Osteocyte (in vitro differentiated cells): ENCODE measurements at regions not wholly inside any gene's neighbourhood (a gene's known extent, or its start where the extent isn't known, plus 50 kb on each side); places are given as distances from the start of the nearest gene placed in this dataset.
"Not testable (repeated sequence)": the region's sequence is repeated elsewhere in the genome, so short reads cannot be mapped to it uniquely, and the experiment has no call there.

Experiments used
- DNase-seq: peaks from one replicate; pipeline ENCODE4 v3.0.0; 2021; ENCODE audit warnings: mixed read lengths; ENCODE audit not compliant: unreplicated experiment; ENCODE audit errors: extremely low spot score
- H3K27ac Mint-ChIP-seq: one replicate; pipeline ENCODE4 v1.8.0; 2021; ENCODE audit warnings: mild to moderate bottlenecking, mixed read lengths; ENCODE audit not compliant: unreplicated experiment
- H3K27me3 Mint-ChIP-seq: one replicate; pipeline ENCODE4 v1.8.0; 2021; ENCODE audit warnings: mixed read lengths; ENCODE audit not compliant: unreplicated experiment
- H3K36me3 Mint-ChIP-seq: one replicate; pipeline ENCODE4 v1.8.0; 2021; ENCODE audit warnings: mixed read lengths; ENCODE audit not compliant: unreplicated experiment
- H3K4me1 Mint-ChIP-seq: one replicate; pipeline ENCODE4 v1.8.0; 2021; ENCODE audit warnings: mixed read lengths; ENCODE audit not compliant: unreplicated experiment
- H3K4me3 Mint-ChIP-seq: one replicate; pipeline ENCODE4 v1.8.0; 2021; ENCODE audit warnings: mild to moderate bottlenecking, moderate library complexity, mixed read lengths; ENCODE audit not compliant: unreplicated experiment
- H3K9me3 Mint-ChIP-seq: one replicate; pipeline ENCODE4 v1.8.0; 2021; ENCODE audit warnings: mixed read lengths; ENCODE audit not compliant: unreplicated experiment
- TF ChIP-seq, protein P1 (sequence below): fragments of 200-600 bp; sonication (generic); IDR thresholded peaks from 2 replicates; pipeline ENCODE4 v1.5.0; 2021; ENCODE audit warnings: antibody characterized with exemption, mild to moderate bottlenecking, moderate library complexity

DNA sequence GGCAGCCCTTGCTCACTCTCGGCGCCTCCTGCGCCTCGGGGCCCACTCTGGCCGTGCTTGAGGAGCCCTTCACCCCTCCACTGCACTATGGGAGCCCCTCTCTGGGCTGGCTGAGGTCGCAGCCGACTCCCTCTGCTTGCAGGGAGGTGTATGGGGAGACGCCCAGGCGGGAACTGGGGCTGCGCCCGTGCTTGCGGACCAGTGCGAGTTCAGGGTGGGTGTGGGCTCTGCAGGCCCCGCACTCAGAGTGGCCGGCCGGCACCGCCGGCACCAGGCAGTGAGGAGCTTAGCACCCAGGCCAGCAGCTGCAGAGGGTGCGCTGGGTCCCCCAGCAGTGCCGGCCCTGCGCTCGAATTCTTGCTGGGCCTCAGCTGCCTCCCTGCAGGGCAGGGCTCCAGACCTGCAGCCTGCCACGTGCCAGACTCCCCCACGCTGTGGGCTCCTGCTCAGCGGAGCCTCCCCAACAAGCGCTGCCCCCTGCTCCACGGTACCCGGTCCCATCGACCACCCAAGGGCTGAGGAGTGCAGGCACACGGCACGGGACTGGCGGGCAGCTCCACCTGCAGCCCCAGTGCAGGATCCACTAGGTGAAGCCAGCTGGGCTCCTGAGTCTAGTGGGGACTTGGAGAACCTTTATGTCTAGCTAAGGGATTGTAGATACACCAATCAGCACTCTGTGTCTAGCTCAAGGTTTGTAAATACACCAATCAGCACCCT, 54.0 kb upstream of the WWC2 start:
- peaks cover 11% of the 10 kb centered on the region for H3K27me3 Mint-ChIP-seq
- H3K4me1 Mint-ChIP-seq, H3K36me3 Mint-ChIP-seq, H3K4me3 Mint-ChIP-seq, H3K9me3 Mint-ChIP-seq, H3K27ac Mint-ChIP-seq: not testable (repeated sequence)
- DNase-seq, result peak; percentile 70

DNA sequence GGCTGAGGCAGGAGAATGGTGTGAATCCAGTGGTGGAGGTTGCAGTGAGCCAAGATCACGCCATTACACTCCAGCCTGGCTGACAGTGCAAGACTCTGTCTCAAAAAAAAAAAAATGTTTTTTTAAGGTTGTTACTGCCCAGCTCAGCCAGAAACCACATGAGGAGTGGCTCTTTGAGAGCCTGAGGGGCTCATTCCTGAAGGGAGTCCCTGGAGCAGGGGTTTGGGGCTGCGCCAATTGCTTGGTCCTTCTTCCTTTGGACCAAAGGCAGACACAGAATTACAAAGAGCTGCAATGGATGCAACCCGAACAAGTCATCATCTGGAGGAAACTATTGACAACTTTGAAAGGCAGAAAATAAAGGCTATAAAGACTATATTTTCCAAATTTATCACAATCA, 60.6 kb upstream of the WWC2 start:
- TF ChIP-seq, protein P1, sequence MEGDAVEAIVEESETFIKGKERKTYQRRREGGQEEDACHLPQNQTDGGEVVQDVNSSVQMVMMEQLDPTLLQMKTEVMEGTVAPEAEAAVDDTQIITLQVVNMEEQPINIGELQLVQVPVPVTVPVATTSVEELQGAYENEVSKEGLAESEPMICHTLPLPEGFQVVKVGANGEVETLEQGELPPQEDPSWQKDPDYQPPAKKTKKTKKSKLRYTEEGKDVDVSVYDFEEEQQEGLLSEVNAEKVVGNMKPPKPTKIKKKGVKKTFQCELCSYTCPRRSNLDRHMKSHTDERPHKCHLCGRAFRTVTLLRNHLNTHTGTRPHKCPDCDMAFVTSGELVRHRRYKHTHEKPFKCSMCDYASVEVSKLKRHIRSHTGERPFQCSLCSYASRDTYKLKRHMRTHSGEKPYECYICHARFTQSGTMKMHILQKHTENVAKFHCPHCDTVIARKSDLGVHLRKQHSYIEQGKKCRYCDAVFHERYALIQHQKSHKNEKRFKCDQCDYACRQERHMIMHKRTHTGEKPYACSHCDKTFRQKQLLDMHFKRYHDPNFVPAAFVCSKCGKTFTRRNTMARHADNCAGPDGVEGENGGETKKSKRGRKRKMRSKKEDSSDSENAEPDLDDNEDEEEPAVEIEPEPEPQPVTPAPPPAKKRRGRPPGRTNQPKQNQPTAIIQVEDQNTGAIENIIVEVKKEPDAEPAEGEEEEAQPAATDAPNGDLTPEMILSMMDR, result no peak
- Mint-ChIP-seq H3K27me3 (peaks cover 12% of the 10 kb centered on the region), H3K9me3 (no peaks in the 10 kb centered on the region), H3K4me3 (no peak overlapping the region), H3K4me1 (no peaks in the 10 kb centered on the region), H3K36me3 (no peaks in the 10 kb centered on the region), H3K27ac (no peak overlapping the region)
- no peak for DNase-seq

DNA sequence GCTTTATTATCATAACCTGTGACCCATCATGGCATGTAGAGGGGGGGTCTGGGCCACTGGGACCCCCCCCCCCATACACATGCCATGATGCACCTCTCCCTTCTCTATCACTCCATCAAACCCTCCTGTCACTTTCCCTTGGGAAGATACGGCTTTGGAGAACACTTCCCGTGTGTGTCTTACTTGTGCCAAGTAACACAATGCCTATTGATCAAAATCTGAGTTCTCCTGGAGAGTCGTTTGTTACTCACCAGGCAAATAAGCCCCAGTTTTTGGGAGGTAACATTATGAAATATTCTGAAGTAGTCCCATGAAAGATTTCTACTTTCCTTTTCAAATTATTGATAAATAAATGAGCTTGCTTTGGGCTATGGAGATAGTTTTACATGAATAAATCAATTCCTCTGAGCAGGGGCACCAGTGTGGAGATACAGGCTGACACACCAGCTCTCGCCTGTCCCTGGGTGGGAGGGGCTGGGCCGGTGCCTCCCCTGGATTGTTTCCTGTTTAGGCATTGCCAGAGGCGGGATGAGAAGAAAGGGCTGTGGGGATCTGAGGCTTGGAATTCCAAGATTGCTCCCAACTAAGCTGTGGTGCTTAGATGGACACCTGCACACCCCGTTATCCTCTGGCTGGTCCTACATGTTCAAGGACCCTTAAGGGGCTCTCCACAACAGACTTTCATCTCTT, 63.2 kb upstream of the WWC2 start:
- DNase-seq, result no peak
- Mint-ChIP-seq H3K27ac (no peak overlapping the region), H3K4me3 (no peak overlapping the region), H3K9me3 (no peaks in the 10 kb centered on the region), H3K4me1 (no peaks in the 10 kb centered on the region), H3K36me3 (no peaks in the 10 kb centered on the region), H3K27me3 (peaks cover 23% of the 10 kb centered on the region)
- TF ChIP-seq, protein P1, result no peak

DNA sequence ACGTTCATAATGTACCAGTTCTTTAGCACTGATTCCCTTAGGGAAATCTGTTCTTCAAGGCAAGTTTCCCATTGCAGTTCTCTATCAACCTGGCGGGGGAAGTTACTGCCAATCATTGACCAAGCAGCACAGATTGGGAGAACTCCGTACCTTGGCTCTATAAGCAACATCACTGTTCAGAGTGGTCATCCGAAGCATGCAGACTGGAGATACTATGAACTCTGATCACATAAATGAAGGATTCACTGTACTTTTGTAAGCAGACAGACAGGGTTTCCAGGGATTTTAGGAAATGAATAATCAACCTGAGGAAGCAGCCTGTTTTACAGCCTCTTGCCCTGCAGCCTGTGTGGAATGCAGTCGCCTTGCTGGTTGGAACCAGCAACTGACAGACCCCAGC, 63.8 kb upstream of the WWC2 start:
- no peak overlapping the region for H3K27ac Mint-ChIP-seq
- TF ChIP-seq, protein P1, result no peak

DNA sequence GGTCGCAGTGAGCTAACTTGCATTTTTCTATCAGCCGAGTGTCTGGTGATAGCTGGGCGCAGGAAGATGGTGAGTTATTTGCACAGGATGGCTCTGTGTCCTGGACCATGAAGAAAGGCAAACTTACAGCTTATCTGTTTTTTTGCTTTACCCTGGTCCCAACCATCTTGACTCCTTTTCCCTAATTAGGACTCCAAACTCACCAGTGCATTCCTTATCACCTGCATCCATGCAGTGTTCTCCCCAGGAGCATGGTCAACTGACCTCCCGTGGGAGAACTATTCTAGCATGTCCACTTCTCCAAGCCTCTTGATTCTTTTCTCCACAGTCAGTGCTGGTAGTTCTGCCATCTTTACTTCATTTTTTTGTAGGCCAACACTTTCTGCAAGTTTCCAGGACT, 68.2 kb upstream of the WWC2 start:
- TF ChIP-seq, protein P1, result no peak
- H3K36me3 Mint-ChIP-seq, result no peaks in the 10 kb centered on the region
- H3K4me1 Mint-ChIP-seq, result no peaks in the 10 kb centered on the region
- H3K9me3 Mint-ChIP-seq, result no peaks in the 10 kb centered on the region
- no peak overlapping the region for H3K4me3 Mint-ChIP-seq
- H3K27ac Mint-ChIP-seq, result no peak overlapping the region
- no peak for DNase-seq
- H3K27me3 Mint-ChIP-seq, result peaks cover 30% of the 10 kb centered on the region

More for the DNA sequence above, 63.8 kb upstream of the WWC2 start:
- no peak for DNase-seq
- Mint-ChIP-seq H3K27me3 (peaks cover 26% of the 10 kb centered on the region), H3K9me3 (no peaks in the 10 kb centered on the region), H3K4me1 (no peaks in the 10 kb centered on the region), H3K36me3 (no peaks in the 10 kb centered on the region), H3K4me3 (no peak overlapping the region)
